ENCODE measurements at regions not wholly inside any gene's neighbourhood (a gene's known extent, or its start where the extent isn't known, plus 50 kb on each side); places are given as distances from the start of the nearest gene placed in this dataset.
"Not testable (repeated sequence)": the region's sequence is repeated elsewhere in the genome, so short reads cannot be mapped to it uniquely, and the experiment has no call there.

GRCh38 chr1:88612292-88612691, 71.8 kb upstream of the PKN2 start:
- Histone ChIP-seq H3K36me3 (ENCODE audit: control insufficient read depth, insufficient read depth, low read length) (no peaks in the 10 kb centered on the region), H3K27me3 (replicated peaks; ENCODE audit: control insufficient read depth, insufficient read depth, low read length) (no peaks in the 10 kb centered on the region), H3K4me3 (ENCODE audit: low read depth, low read length) (no peak overlapping the region), H3K9me3 (no peaks in the 10 kb centered on the region), H3K4me1 (no peaks in the 10 kb centered on the region)
- peaks cover 3% of the 10 kb centered on the region for H3K27me3 Mint-ChIP-seq (ENCODE audit: insufficient read depth, unreplicated experiment)
- H3K4me3 Mint-ChIP-seq (ENCODE audit: unreplicated experiment): no peak overlapping the region
- ChIA-PET CTCF (no interaction called here), POLR2A (no interaction called here)
- BruUV-seq (replicated peaks): no TSS peak
- DNase-seq: no peak
- no peaks in the 10 kb centered on the region for H3K36me3 Mint-ChIP-seq (ENCODE audit: insufficient read depth, unreplicated experiment)
- no peak for TF ChIP-seq CTCF (IDR thresholded peaks at IDR 0.05; ENCODE audit: insufficient read depth in 1 of 2, low read depth in 1 of 2, low read length in 1 of 2, severe bottlenecking in 1 of 2, unreplicated experiment in 1 of 2)
- intact Hi-C loops (cut with micrococcal nuclease; ENCODE audit: unreplicated experiment): no loop called here
- H3K4me1 Mint-ChIP-seq (ENCODE audit: low read depth, unreplicated experiment): no peaks in the 10 kb centered on the region
- peaks cover 3% of the 10 kb centered on the region for H3K9me3 Mint-ChIP-seq (ENCODE audit: unreplicated experiment)
- H3K27ac Mint-ChIP-seq (ENCODE audit: unreplicated experiment): no peak overlapping the region

DNA sequence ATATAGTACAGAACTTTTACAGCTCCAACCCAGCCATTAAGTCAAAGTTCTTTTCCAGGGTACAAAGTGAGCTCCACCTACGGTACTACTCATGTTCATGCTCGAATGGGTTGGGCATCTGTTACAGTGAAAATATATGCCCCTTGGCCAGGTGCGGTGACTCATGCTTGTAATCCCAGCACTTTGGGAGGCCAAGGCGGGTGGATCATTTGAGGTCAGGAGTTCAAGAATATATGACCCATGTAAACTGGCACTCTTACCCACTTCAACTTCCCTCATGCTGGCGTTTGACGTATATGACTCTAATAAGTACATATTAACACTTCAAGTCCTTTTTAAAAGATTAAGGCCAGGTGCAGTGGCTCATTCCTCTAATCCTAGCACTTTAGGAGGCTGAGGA, 71.3 kb upstream of the PKN2 start:
- CTCF ChIA-PET: no interaction called here
- POLR2A ChIA-PET: no interaction called here
- no peaks in the 10 kb centered on the region for H3K36me3 ChIP-seq (ENCODE audit: control insufficient read depth, insufficient read depth, low read length)
- H3K27me3 ChIP-seq (replicated peaks; ENCODE audit: control insufficient read depth, insufficient read depth, low read length): no peaks in the 10 kb centered on the region
- no peak overlapping the region for H3K4me3 ChIP-seq (ENCODE audit: low read depth, low read length)
- no peaks in the 10 kb centered on the region for H3K9me3 ChIP-seq
- DNase-seq: no peak
- no peaks in the 10 kb centered on the region for H3K4me1 ChIP-seq
- no peak overlapping the region for H3K27ac Mint-ChIP-seq (ENCODE audit: unreplicated experiment)
- no peak overlapping the region for H3K4me3 Mint-ChIP-seq (ENCODE audit: unreplicated experiment)
- no peaks in the 10 kb centered on the region for H3K4me1 Mint-ChIP-seq (ENCODE audit: low read depth, unreplicated experiment)
- TF ChIP-seq CTCF (IDR thresholded peaks at IDR 0.05; ENCODE audit: insufficient read depth in 1 of 2, low read depth in 1 of 2, low read length in 1 of 2, severe bottlenecking in 1 of 2, unreplicated experiment in 1 of 2): no peak
- no TSS peak for BruUV-seq (replicated peaks)
- peaks cover 3% of the 10 kb centered on the region for H3K27me3 Mint-ChIP-seq (ENCODE audit: insufficient read depth, unreplicated experiment)
- no peaks in the 10 kb centered on the region for H3K36me3 Mint-ChIP-seq (ENCODE audit: insufficient read depth, unreplicated experiment)
- intact Hi-C loops (cut with micrococcal nuclease; ENCODE audit: unreplicated experiment): no loop called here
- peaks cover 8% of the 10 kb centered on the region for H3K9me3 Mint-ChIP-seq (ENCODE audit: unreplicated experiment)

DNA sequence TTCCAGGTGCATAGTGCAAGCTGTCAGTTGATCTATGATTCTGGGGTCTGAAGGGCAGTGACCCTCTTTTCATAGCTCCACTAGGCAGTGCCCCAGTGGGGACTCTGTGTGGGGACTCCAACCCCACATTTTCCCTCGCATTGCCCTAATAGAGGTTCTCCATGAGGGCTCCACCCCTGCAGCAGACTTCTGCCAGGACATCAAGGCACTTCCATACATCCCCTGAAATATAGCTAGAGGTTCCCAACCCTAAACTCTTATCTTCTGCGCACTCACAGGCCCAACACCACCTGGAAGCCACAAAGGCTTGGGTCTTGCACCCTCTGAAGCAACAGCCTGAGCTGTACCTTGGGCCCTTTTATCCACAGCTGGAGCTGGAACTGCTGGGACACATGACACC, 65.7 kb upstream of the PKN2 start:
- BruUV-seq (replicated peaks): no TSS peak

DNA sequence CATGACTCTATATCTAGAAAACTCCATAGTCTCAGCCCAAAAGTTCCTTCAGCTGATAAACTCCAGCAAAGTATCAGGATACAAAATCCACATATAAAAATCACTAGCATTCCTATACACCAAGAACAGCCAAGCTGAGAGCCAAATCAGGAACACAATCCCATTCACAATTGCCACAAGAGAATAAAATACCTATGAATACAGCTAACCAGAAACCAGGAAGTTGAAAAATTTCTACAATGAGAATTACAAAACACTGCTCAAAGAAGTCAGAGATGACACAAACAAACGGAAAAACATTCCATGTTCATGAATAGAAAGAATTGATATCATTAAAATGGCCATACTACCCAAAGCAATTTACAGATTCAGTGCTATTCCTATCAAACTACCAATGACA, 61.0 kb upstream of the PKN2 start:
- H3K4me1 Mint-ChIP-seq (ENCODE audit: low read depth, unreplicated experiment); H3K36me3 ChIP-seq (ENCODE audit: control insufficient read depth, insufficient read depth, low read length); H3K27me3 ChIP-seq (replicated peaks; ENCODE audit: control insufficient read depth, insufficient read depth, low read length); CTCF ChIA-PET; H3K27ac Mint-ChIP-seq (ENCODE audit: unreplicated experiment); BruUV-seq (replicated peaks); H3K4me3 Mint-ChIP-seq (ENCODE audit: unreplicated experiment); H3K9me3 ChIP-seq; H3K4me3 ChIP-seq (ENCODE audit: low read depth, low read length); intact Hi-C loops (cut with micrococcal nuclease; ENCODE audit: unreplicated experiment); DNase-seq; H3K4me1 ChIP-seq; POLR2A ChIA-PET; H3K27me3 Mint-ChIP-seq (ENCODE audit: insufficient read depth, unreplicated experiment); H3K36me3 Mint-ChIP-seq (ENCODE audit: insufficient read depth, unreplicated experiment): not testable (repeated sequence)
- H3K9me3 Mint-ChIP-seq (ENCODE audit: unreplicated experiment): peaks cover 18% of the 10 kb centered on the region

More for the DNA sequence above, 65.7 kb upstream of the PKN2 start:
- Mint-ChIP-seq H3K27ac (ENCODE audit: unreplicated experiment) (no peak overlapping the region), H3K4me3 (ENCODE audit: unreplicated experiment) (no peak overlapping the region), H3K27me3 (ENCODE audit: insufficient read depth, unreplicated experiment) (no peaks in the 10 kb centered on the region), H3K4me1 (ENCODE audit: low read depth, unreplicated experiment) (no peaks in the 10 kb centered on the region), H3K36me3 (ENCODE audit: insufficient read depth, unreplicated experiment) (no peaks in the 10 kb centered on the region), H3K9me3 (ENCODE audit: unreplicated experiment) (peaks cover 29% of the 10 kb centered on the region)
- Histone ChIP-seq H3K4me3 (ENCODE audit: low read depth, low read length) (no peak overlapping the region), H3K4me1 (no peaks in the 10 kb centered on the region), H3K9me3 (peaks cover 4% of the 10 kb centered on the region; the same call in 1 of the 2 replicates), H3K27me3 (replicated peaks; ENCODE audit: control insufficient read depth, insufficient read depth, low read length) (no peaks in the 10 kb centered on the region), H3K36me3 (ENCODE audit: control insufficient read depth, insufficient read depth, low read length) (no peaks in the 10 kb centered on the region)
- CTCF ChIA-PET: no interaction called here
- no peak for DNase-seq
- TF ChIP-seq CTCF (IDR thresholded peaks at IDR 0.05; ENCODE audit: insufficient read depth in 1 of 2, low read depth in 1 of 2, low read length in 1 of 2, severe bottlenecking in 1 of 2, unreplicated experiment in 1 of 2): no peak
- intact Hi-C loops (cut with micrococcal nuclease; ENCODE audit: unreplicated experiment): no loop called here
- POLR2A ChIA-PET: no interaction called here

Data from Caco-2 (cell line).